ENCODE measurements at regions not wholly inside any gene's neighbourhood (a gene's known extent, or its start where the extent isn't known, plus 50 kb on each side); places are given as distances from the start of the nearest gene placed in this dataset.

DNA sequence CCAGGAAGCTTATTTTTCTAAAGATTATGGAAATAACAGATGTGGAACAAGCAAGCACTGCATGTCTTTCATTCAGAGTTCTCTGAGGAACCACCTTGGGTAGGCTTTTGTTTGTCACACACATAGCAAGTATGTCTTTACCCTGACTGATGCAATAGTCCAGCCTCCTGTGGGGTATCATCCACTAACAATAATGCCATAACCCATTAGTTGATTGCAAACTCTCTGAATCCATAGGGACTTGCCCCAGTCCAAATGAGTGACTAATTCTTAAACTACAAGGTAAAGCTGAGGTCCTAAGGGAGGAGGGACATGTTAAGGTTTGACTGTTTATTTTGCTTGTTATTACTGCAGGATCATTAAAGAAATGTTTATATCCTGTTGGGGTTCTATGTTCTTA lies 151.4 kb upstream of the PRPS1L1 start:
- Histone ChIP-seq H3K9me3 (replicated peaks; ENCODE audit: low read length) (no peaks in the 10 kb centered on the region), H3K4me3 (ENCODE audit: low read length) (no peak overlapping the region), H3K27me3 (ENCODE audit: control insufficient read depth, insufficient read depth, low read length) (peaks cover 3% of the 10 kb centered on the region), H3K4me1 (ENCODE audit: control insufficient read depth, insufficient read depth, low read length) (no peaks in the 10 kb centered on the region), H3K9ac (ENCODE audit: low read depth, low read length) (no peak overlapping the region), H3K36me3 (ENCODE audit: insufficient read depth, low read length) (no peaks in the 10 kb centered on the region), H3K4me2 (ENCODE audit: low read length) (no peak overlapping the region)

DNA sequence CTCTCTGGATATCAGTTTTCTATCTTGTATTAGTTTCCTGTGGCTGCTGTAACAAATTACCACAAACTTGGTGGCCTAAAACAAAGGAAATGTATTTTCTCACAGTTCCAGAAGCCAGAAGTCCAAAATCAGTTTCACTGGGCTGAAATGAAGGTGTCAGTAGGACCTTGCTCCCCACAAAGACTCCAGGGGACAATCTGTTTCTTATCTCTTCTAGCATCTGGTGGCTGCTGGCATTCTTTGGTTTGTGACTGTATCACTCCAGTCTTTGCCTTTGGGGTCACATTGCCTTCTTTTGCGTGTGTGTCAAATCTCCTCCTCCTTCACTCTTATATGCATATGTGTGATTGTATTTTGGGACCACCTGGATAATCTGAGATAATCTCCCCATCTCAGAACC lies 153.0 kb upstream of the PRPS1L1 start:
- Histone ChIP-seq H3K27me3 (ENCODE audit: control insufficient read depth, insufficient read depth, low read length) (peaks cover 3% of the 10 kb centered on the region), H3K9ac (ENCODE audit: low read depth, low read length) (no peak overlapping the region), H3K9me3 (replicated peaks; ENCODE audit: low read length) (no peaks in the 10 kb centered on the region), H3K4me2 (ENCODE audit: low read length) (no peak overlapping the region), H3K4me1 (ENCODE audit: control insufficient read depth, insufficient read depth, low read length) (no peaks in the 10 kb centered on the region), H3K4me3 (ENCODE audit: low read length) (no peak overlapping the region), H3K36me3 (ENCODE audit: insufficient read depth, low read length) (no peaks in the 10 kb centered on the region)

DNA sequence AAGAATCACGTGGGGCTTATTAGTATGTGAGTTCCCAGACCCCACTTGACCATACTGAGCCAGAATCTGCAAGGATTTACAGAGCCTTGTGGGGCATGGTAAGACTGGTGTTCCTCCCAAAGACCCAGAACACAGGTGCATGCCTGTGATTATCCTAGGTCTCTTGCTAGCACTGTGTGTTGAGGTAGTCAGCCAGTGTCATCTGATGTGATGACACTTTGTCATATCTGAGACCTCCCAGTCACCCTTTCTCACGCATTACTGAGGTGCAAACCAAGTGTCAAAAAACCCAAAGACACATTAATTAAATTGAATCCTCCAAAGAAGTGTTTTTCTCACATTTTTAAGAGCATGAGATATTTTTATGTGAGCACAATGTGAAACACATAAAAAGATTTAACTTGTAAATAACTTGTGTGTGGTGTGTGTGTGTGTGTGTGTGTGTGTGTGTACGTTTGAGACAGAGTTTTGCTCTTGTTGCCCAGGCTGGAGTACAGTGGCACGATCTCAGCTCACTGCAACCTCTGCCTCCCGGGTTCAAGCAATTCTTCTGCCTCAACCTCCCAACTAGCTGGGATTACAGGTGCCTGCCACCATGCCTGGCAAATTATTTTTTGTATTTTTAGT lies 162.0 kb upstream of the PRPS1L1 start:
- peaks cover 8% of the 10 kb centered on the region for H3K27me3 ChIP-seq (ENCODE audit: control insufficient read depth, insufficient read depth, low read length)
- no peaks in the 10 kb centered on the region for H3K36me3 ChIP-seq (ENCODE audit: insufficient read depth, low read length)
- no peaks in the 10 kb centered on the region for H3K4me1 ChIP-seq (ENCODE audit: control insufficient read depth, insufficient read depth, low read length)

DNA sequence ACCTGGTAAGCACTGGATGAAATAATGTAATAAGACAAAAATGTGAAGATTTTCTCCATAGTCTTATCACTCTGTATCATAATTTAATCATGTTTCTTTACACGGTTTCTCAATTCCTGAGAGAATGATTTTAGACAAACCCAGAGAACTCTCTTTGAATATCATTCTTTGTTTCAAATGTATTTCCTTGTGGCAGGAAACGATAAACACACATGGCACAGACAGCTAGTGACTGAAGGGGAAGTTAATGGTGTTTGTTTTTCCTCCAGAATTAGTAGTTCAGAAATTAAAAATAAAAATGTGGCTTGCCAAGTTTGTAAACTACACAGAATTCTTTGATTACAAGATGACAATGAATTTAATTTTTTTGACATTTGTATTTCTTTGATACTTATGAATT lies 163.7 kb upstream of the PRPS1L1 start:
- Histone ChIP-seq H3K9me3 (replicated peaks; ENCODE audit: low read length) (no peaks in the 10 kb centered on the region), H3K27me3 (ENCODE audit: control insufficient read depth, insufficient read depth, low read length) (peaks cover 2% of the 10 kb centered on the region), H3K4me2 (ENCODE audit: low read length) (no peak overlapping the region), H3K36me3 (ENCODE audit: insufficient read depth, low read length) (no peaks in the 10 kb centered on the region), H3K4me3 (ENCODE audit: low read length) (no peak overlapping the region), H3K9ac (ENCODE audit: low read depth, low read length) (no peak overlapping the region), H3K4me1 (ENCODE audit: control insufficient read depth, insufficient read depth, low read length) (no peaks in the 10 kb centered on the region)

More for the DNA sequence above, 162.0 kb upstream of the PRPS1L1 start:
- no peak overlapping the region for H3K9ac ChIP-seq (ENCODE audit: low read depth, low read length)
- H3K4me2 ChIP-seq (ENCODE audit: low read length) = no peak overlapping the region
- no peaks in the 10 kb centered on the region for H3K9me3 ChIP-seq (replicated peaks; ENCODE audit: low read length)
- no peak overlapping the region for H3K4me3 ChIP-seq (ENCODE audit: low read length)

DNA sequence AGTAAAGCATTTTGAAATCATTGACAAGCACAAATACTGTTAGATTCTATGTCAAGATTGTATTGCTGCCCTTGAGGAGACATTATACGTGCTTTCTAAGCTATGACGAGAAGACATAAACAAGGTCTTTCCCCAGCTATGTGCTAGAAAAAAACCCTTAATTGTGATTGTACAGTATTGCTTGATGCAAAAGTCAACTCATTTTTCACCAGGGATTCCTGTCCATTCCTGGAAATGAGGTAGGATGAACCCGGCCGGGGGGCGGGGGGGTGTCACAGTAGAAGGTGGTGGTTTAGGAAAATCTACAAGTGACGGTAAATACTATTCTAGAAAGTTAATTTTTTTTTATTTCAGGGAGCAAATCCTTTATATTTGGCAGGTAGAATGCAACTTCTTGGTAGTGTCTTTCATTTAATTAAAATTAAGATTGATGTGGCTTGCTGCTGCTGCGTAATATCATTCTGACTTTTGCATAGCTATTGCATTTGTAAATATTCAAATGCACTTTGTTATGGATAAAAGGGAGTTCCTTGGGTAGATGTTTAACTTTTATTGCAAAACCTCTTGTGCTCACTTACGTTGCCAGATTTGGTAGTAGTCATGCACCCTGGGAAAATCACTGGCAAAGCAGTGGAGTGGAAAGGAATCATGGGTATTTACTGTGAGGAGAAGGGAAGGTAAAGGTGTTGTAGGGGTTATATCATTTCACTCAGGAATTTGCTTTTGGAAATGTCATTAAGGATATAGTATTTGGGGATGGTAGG lies 164.4 kb upstream of the PRPS1L1 start:
- no peaks in the 10 kb centered on the region for H3K36me3 ChIP-seq (ENCODE audit: insufficient read depth, low read length)
- no peaks in the 10 kb centered on the region for H3K4me1 ChIP-seq (ENCODE audit: control insufficient read depth, insufficient read depth, low read length)
- no peaks in the 10 kb centered on the region for H3K9me3 ChIP-seq (replicated peaks; ENCODE audit: low read length)
- no peak overlapping the region for H3K4me2 ChIP-seq (ENCODE audit: low read length)
- peaks cover 2% of the 10 kb centered on the region for H3K27me3 ChIP-seq (ENCODE audit: control insufficient read depth, insufficient read depth, low read length)
- no peak overlapping the region for H3K4me3 ChIP-seq (ENCODE audit: low read length)
- H3K9ac ChIP-seq (ENCODE audit: low read depth, low read length) = no peak overlapping the region

DNA sequence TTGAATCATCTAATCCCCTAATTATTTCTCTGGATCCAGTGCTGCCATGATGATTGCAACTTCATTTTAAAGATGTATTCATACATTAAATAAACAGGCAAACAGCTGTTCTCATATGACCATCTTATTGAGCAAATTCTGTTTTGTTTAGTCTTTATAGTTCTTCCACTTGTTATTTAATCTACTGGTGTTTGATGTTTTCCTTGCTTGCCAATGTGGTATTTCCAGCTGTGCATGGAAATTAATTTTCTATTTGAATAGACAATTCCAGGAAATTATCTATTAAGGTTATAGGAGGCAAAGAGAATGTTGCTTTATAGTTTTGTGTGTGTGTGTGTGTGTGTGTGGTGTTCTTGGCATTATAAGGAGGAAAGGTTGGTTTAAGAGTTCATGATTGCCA lies 167.0 kb upstream of the PRPS1L1 start:
- Histone ChIP-seq H3K9ac (ENCODE audit: low read depth, low read length) (no peak overlapping the region), H3K36me3 (ENCODE audit: insufficient read depth, low read length) (no peaks in the 10 kb centered on the region), H3K4me2 (ENCODE audit: low read length) (no peak overlapping the region), H3K4me3 (ENCODE audit: low read length) (no peak overlapping the region), H3K4me1 (ENCODE audit: control insufficient read depth, insufficient read depth, low read length) (no peaks in the 10 kb centered on the region), H3K27me3 (ENCODE audit: control insufficient read depth, insufficient read depth, low read length) (no peaks in the 10 kb centered on the region), H3K9me3 (replicated peaks; ENCODE audit: low read length) (no peaks in the 10 kb centered on the region)

DNA sequence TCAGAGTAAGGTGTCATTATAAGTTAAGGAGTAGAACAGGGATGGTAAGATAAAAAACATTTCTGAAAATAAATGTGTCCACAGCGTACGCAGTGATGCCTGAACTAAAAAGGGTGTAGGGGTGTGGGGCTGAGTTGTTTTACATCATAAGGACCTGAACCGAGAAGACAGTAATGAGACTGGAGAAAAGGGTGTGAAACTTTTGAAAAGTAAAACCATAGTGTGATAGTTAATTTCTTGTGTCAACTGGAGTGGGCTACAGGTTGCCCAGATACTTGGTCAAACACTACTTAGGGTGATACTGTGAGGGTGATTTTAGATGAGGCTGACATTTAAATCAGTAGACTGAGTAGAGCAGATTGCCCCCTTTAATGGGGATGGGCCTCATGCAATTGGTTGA lies 169.0 kb upstream of the PRPS1L1 start:
- Histone ChIP-seq H3K4me3 (ENCODE audit: low read length) (no peak overlapping the region), H3K9me3 (replicated peaks; ENCODE audit: low read length) (no peaks in the 10 kb centered on the region), H3K4me2 (ENCODE audit: low read length) (no peak overlapping the region), H3K27me3 (ENCODE audit: control insufficient read depth, insufficient read depth, low read length) (no peaks in the 10 kb centered on the region), H3K9ac (ENCODE audit: low read depth, low read length) (no peak overlapping the region), H3K4me1 (ENCODE audit: control insufficient read depth, insufficient read depth, low read length) (no peaks in the 10 kb centered on the region), H3K36me3 (ENCODE audit: insufficient read depth, low read length) (no peaks in the 10 kb centered on the region)

DNA sequence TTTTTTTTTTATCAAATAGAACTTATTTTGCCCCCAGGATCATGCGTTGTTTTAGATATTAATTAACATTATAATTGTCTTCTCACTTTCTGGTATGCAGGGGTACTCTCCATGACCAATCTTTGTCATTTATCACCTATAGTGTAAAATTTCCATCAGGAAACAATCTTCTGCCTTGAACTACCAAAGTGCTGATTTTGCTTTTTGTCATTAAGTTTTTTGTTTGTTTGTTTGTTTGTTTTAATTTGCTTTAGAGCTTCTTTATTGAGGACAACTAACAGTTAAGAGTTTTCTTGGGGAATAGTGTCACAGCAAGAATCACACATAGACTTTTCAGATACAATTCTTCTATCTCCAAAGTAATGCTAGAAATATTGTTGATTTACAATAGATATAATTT lies 171.2 kb upstream of the PRPS1L1 start:
- no peak overlapping the region for H3K4me3 ChIP-seq (ENCODE audit: low read length)

DNA sequence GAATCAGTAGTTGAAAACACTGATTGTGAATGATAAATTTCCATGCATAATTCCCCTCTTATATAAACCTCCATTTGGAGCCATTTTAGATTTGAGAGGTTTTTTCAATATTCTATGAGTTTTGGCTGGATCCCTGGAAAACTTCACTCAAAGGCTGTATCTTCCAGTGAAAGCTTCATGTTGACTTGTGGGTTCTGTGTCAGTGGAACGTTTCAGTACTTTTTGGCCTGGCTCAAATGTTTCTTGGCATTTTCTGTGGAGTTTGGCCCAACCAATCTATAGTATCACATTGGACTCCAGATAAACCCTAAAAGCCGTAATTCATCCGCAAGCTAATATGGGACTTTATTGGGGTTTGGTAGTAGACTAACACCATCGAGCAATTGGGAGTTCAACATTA lies 172.6 kb upstream of the PRPS1L1 start:
- H3K9ac ChIP-seq (ENCODE audit: low read depth, low read length) = no peak overlapping the region
- no peak overlapping the region for H3K4me3 ChIP-seq (ENCODE audit: low read length)
- H3K9me3 ChIP-seq (replicated peaks; ENCODE audit: low read length) = no peaks in the 10 kb centered on the region
- no peaks in the 10 kb centered on the region for H3K36me3 ChIP-seq (ENCODE audit: insufficient read depth, low read length)
- no peaks in the 10 kb centered on the region for H3K27me3 ChIP-seq (ENCODE audit: control insufficient read depth, insufficient read depth, low read length)
- no peaks in the 10 kb centered on the region for H3K4me1 ChIP-seq (ENCODE audit: control insufficient read depth, insufficient read depth, low read length)
- no peak overlapping the region for H3K4me2 ChIP-seq (ENCODE audit: low read length)

More for the DNA sequence above, 171.2 kb upstream of the PRPS1L1 start:
- H3K36me3 ChIP-seq (ENCODE audit: insufficient read depth, low read length) = no peaks in the 10 kb centered on the region
- H3K9ac ChIP-seq (ENCODE audit: low read depth, low read length) = no peak overlapping the region
- H3K27me3 ChIP-seq (ENCODE audit: control insufficient read depth, insufficient read depth, low read length) = no peaks in the 10 kb centered on the region
- no peaks in the 10 kb centered on the region for H3K9me3 ChIP-seq (replicated peaks; ENCODE audit: low read length)
- H3K4me1 ChIP-seq (ENCODE audit: control insufficient read depth, insufficient read depth, low read length) = no peaks in the 10 kb centered on the region
- no peak overlapping the region for H3K4me2 ChIP-seq (ENCODE audit: low read length)

DNA sequence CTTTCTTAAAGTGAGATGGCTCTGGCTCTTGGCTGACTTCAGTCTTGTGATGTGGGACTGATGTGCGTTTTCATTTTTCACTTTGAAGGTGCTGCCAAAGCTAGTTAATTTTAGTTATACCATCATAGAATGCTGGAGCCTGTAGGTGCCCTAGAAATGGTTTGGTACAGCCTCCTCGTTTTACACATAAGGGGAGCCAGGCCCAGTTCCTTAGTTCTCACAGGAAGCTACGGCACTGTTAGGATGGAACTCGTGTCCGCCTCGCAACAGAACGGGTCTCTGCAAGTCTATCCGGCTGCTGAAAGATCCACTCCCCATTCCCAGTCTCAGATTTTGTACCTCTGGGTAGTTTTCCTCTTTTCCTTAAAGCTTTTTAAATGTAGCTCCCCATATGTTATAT lies 173.2 kb upstream of the PRPS1L1 start:
- no peaks in the 10 kb centered on the region for H3K4me1 ChIP-seq (ENCODE audit: control insufficient read depth, insufficient read depth, low read length)
- H3K27me3 ChIP-seq (ENCODE audit: control insufficient read depth, insufficient read depth, low read length) = no peaks in the 10 kb centered on the region
- H3K4me3 ChIP-seq (ENCODE audit: low read length) = no peak overlapping the region
- no peak overlapping the region for H3K4me2 ChIP-seq (ENCODE audit: low read length)
- no peaks in the 10 kb centered on the region for H3K36me3 ChIP-seq (ENCODE audit: insufficient read depth, low read length)
- no peaks in the 10 kb centered on the region for H3K9me3 ChIP-seq (replicated peaks; ENCODE audit: low read length)
- no peak overlapping the region for H3K9ac ChIP-seq (ENCODE audit: low read depth, low read length)

DNA sequence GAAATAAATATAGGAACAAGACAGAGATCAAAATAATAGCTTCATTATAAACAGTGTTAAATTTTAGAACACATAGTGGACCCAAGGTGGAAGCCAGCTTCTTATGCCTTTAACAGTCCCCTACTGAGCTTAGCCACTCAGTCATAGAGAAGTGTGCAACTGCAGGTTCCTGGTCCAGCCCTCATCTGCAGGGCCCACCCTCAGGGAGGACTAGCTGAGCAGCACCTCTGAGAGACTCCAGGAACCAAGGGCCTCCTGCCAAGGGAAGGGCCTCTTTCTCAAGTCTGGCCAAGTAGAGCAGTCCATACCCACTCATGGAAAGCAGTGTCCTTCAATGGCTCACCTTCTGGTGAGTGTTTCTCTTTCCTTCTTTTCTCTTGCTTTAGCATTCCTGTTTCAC lies 173.7 kb upstream of the PRPS1L1 start:
- no peaks in the 10 kb centered on the region for H3K27me3 ChIP-seq (ENCODE audit: control insufficient read depth, insufficient read depth, low read length)
- no peak overlapping the region for H3K4me2 ChIP-seq (ENCODE audit: low read length)
- H3K4me1 ChIP-seq (ENCODE audit: control insufficient read depth, insufficient read depth, low read length) = no peaks in the 10 kb centered on the region
- no peaks in the 10 kb centered on the region for H3K9me3 ChIP-seq (replicated peaks; ENCODE audit: low read length)
- H3K36me3 ChIP-seq (ENCODE audit: insufficient read depth, low read length) = no peaks in the 10 kb centered on the region
- H3K4me3 ChIP-seq (ENCODE audit: low read length) = no peak overlapping the region
- no peak overlapping the region for H3K9ac ChIP-seq (ENCODE audit: low read depth, low read length)
